HG03280 (cell line): ENCODE measurements at regions not wholly inside any gene's neighbourhood (a gene's known extent, or its start where the extent isn't known, plus 50 kb on each side); places are given as distances from the start of the nearest gene placed in this dataset.
"Not testable (repeated sequence)": the region's sequence is repeated elsewhere in the genome, so short reads cannot be mapped to it uniquely, and the experiment has no call there.

Experiments used
- ATAC-seq: cut with Tn5 transposase; IDR thresholded peaks from one replicate; pipeline ENCODE4 v1.9.1; 2021; ENCODE audit warnings: mild to moderate bottlenecking, moderate library complexity; ENCODE audit not compliant: unreplicated experiment

GRCh38 chr4:108416831-108417230, 203.5 kb upstream of the RPL34 start:
- no peak for ATAC-seq

GRCh38 chr4:108415389-108415788, 205.0 kb upstream of the RPL34 start:
- ATAC-seq = no peak

GRCh38 chr4:108411836-108412235, 208.5 kb upstream of the RPL34 start:
- no peak for ATAC-seq

- not testable (repeated sequence) for ATAC-seq
Observed at GRCh38 chr4:108409691-108410090, 210.7 kb upstream of the RPL34 start.

GRCh38 chr4:108405586-108405985, 214.8 kb upstream of the RPL34 start:
- no peak for ATAC-seq

- no peak for ATAC-seq
Observed at GRCh38 chr4:108400309-108400708, 220.1 kb upstream of the RPL34 start.

GRCh38 chr4:108399610-108400265, 220.6 kb upstream of the RPL34 start:
- no peak for ATAC-seq

GRCh38 chr4:108398836-108399235, 221.5 kb upstream of the RPL34 start:
- ATAC-seq = no peak

- ATAC-seq = no peak
Observed at GRCh38 chr4:108398316-108398715, 222.1 kb upstream of the RPL34 start.

GRCh38 chr4:108397850-108398249, 222.5 kb upstream of the RPL34 start:
- no peak for ATAC-seq

- ATAC-seq = no peak
Observed at GRCh38 chr4:108396900-108397497, 223.4 kb upstream of the RPL34 start.

GRCh38 chr4:108395786-108396185, 224.6 kb upstream of the RPL34 start:
- no peak for ATAC-seq

- no peak for ATAC-seq
Observed at GRCh38 chr4:108393890-108394472, 225.2 kb upstream of the LEF1 start.

GRCh38 chr4:108391701-108392455, 223.1 kb upstream of the LEF1 start:
- ATAC-seq = no peak

GRCh38 chr4:108385076-108385475, 216.3 kb upstream of the LEF1 start:
- ATAC-seq = no peak

- ATAC-seq = no peak
Observed at GRCh38 chr4:108384544-108384943, 215.8 kb upstream of the LEF1 start.

GRCh38 chr4:108383157-108383556, 214.4 kb upstream of the LEF1 start:
- ATAC-seq = no peak

- no peak for ATAC-seq
Observed at GRCh38 chr4:108382751-108383150, 214.0 kb upstream of the LEF1 start.

GRCh38 chr4:108378164-108378563, 209.4 kb upstream of the LEF1 start:
- ATAC-seq = no peak

GRCh38 chr4:108377021-108377420, 208.3 kb upstream of the LEF1 start:
- no peak for ATAC-seq

- no peak for ATAC-seq
Observed at GRCh38 chr4:108375434-108375833, 206.7 kb upstream of the LEF1 start.

- ATAC-seq = no peak
Observed at GRCh38 chr4:108372681-108373080, 203.9 kb upstream of the LEF1 start.
